ENCODE measurements at regions not wholly inside any gene's neighbourhood (a gene's known extent, or its start where the extent isn't known, plus 50 kb on each side); places are given as distances from the start of the nearest gene placed in this dataset.
"Not testable (repeated sequence)": the region's sequence is repeated elsewhere in the genome, so short reads cannot be mapped to it uniquely, and the experiment has no call there.

DNA sequence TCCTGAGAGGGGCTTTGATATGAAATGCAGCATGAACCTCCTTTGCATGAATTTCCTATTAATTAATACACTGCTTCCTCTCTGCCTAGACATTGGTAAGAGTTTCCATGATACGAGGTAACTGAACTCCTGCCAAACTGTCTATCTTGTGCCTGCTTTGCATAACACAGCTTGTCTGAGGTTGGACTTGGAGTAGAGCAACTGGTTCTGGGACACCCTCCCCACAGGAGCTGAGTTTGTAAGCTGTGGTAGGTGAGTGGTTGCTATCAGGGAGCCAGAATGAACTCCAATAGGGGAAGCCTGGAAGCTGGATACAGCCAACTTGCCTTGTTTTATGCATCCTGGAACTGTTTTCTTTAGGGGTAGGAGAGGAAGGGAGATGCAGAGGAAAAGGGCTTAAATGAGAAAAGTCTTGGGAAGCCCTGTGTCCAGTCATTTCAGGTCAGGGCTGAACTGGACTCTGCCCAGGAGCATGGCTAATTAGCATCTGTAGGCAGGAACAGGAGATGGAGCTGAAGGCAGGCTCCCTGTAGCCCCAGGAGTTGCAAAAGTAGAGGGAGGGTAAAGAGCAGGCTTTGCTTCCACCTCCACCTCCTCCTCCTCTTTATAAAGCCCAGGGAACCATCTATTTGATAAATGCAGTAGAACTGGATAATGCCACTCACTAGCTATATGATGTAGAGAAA lies 73.2 kb upstream of the GPR158 start:
- FAIRE-seq (no peak), DNase-seq (ENCODE audit: insufficient read length) (no peak)
- TF ChIP-seq POLR2AphosphoS5 (IDR thresholded peaks at IDR 0.05; ENCODE audit: low read depth, low read length) = no peak

DNA sequence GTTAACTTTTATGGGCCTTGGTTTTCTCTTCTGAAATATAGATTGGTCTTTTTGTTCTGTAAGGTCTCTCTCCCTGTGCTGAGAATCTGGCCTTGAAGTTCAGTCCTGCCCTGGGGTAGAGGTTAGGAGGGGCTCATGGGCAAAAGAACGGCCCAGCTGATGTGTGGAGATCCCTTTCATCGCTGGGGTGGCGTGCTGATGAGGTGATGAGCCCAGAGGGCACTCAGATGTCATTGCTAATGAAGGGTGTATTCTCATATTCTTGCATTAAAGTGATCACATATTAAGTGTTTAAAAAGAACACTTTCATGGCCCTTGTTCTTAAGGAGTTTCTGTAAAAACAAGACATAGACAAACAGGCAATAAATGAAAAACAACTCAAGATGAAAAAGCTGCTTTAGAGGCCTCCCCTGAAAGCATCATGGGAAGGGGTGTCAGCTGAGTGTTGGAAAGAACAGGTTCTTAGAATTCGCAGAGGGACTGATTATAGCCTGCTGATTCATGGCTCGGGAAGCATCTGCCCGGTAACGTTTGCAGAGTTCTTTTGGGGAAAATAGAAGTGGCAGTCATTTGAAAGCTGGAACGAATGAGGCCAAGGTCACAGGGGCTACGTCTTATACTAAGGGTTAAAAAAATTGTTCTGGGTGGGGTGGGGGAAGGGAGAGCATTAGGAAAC lies 72.5 kb upstream of the GPR158 start:
- no peak for DNase-seq (ENCODE audit: insufficient read length)
- TF ChIP-seq POLR2AphosphoS5 (IDR thresholded peaks at IDR 0.05; ENCODE audit: low read depth, low read length) = no peak
- FAIRE-seq = no peak

DNA sequence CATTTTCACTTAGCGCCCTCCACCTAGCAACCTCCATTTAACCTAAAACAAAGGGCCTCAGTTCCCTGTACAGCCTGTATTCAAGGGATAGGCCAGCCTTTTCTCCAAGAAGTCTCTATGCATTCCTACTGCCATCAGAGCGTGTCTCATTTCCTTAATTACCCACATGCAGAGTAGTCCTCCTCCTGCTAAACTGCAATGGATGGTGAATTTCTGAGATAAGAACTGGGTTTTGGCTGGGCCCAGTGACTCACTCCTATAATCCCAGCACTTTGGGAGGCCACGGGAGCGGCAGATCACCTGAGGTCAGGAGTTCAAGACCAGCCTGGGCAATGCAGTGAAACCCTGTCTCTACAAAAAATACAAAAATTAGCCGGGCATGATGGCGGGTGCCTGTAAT lies 71.1 kb upstream of the GPR158 start:
- no peak for FAIRE-seq
- TF ChIP-seq POLR2AphosphoS5 (IDR thresholded peaks at IDR 0.05; ENCODE audit: low read depth, low read length) (no peak), TAF1 (IDR thresholded peaks at IDR 0.05; ENCODE audit: borderline replicate concordance, low read depth, low read length) (no peak), POLR2A (IDR thresholded peaks at IDR 0.05; ENCODE audit: low read depth, low read length) (no peak)
- DNase-seq (ENCODE audit: insufficient read length) = no peak

DNA sequence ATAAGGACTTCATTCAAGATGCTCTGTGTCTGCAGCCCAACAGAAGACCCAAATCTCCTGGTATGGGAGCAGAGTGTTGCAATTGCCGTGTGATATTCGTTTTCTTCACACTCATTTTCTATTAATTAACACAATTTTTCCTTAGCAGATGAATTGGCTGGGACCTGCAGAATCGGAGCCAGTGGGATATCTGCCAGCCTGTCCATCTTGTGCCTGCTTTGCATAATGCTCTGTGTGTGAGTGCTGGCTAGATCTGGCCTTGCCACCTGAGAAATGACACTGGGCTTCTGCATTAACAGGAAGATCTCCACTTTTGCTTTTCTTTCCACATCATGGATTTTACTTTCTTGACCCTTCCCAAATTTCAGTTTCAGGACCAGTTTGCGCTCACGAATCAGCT lies 70.4 kb upstream of the GPR158 start:
- DNase-seq (ENCODE audit: insufficient read length) (no peak), FAIRE-seq (no peak)
- TF ChIP-seq POLR2AphosphoS5 (IDR thresholded peaks at IDR 0.05; ENCODE audit: low read depth, low read length) = no peak
- TF ChIP-seq POLR2A (IDR thresholded peaks at IDR 0.05; ENCODE audit: low read depth, low read length) = no peak
- TF ChIP-seq TAF1 (IDR thresholded peaks at IDR 0.05; ENCODE audit: borderline replicate concordance, low read depth, low read length) = no peak

DNA sequence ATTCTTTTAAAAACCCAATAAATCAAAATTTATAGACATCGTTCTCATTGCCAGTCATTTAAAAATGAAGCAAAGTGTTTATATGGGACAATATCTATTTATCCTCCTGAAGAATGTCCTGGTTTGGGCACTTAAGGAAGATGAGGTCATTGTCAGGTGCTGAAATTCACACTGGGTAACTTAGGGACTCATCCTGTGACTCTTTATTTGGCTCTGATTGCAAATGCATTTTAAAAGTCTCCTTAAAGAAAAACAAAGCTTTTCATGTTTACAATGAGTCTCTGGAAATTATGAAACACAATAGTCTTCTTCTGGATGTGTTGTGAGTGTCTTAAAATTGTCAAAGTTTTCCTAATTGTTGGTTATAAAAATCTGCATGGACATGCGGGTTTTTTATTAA lies 69.5 kb upstream of the GPR158 start:
- FAIRE-seq (no peak), DNase-seq (ENCODE audit: insufficient read length) (no peak)
- TF ChIP-seq POLR2A (IDR thresholded peaks at IDR 0.05; ENCODE audit: low read depth, low read length) = no peak
- no peak for TF ChIP-seq POLR2AphosphoS5 (IDR thresholded peaks at IDR 0.05; ENCODE audit: low read depth, low read length)

DNA sequence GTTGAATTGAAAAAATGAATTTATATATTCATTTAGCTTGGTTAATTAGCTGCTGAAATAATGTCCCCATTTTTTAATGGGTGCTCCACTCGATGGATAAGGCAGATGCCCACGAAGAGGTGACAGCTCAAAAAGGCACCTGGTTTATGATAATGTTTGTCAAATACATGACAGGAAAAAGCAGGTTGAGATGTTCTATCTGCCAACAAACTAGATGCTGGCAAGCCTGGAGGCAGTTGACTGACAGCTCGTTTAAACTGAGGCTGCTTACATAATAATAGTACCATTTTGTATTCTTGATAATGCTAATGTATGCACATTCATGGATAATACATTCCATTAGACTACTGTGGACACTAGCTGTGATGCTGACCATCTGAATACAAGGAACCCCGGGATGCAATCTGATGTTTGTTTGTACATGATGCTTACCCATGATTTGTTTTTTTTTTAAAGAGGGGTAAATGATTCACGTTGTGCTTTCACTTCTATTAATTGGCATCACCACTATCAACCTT lies 69.0 kb upstream of the GPR158 start:
- no peak for FAIRE-seq
- DNase-seq (ENCODE audit: insufficient read length) = no peak
- TF ChIP-seq TAF1 (IDR thresholded peaks at IDR 0.05; ENCODE audit: borderline replicate concordance, low read depth, low read length) = no peak
- TF ChIP-seq POLR2A (IDR thresholded peaks at IDR 0.05; ENCODE audit: low read depth, low read length) = no peak
- TF ChIP-seq POLR2AphosphoS5 (IDR thresholded peaks at IDR 0.05; ENCODE audit: low read depth, low read length) = no peak

DNA sequence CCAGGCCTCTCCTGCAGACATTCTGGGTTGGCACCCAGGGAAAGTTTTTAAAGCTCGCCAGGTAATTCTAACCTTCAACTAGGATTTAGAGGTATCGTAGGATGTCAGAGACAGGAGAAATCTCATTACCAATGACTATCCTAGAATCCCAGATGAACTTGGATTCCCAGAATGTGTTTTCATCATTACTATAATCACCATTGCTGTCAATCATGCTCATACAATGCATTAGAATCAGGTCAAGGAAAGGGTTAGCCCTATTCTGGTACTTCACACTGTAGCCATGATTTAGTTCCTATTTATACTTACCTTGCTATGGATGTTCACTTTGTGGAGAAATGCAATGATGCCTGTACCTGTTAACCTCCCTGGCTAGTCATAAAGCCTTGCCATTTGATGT lies 67.0 kb upstream of the GPR158 start:
- FAIRE-seq = no peak
- TF ChIP-seq TAF1 (IDR thresholded peaks at IDR 0.05; ENCODE audit: borderline replicate concordance, low read depth, low read length) (no peak), POLR2AphosphoS5 (IDR thresholded peaks at IDR 0.05; ENCODE audit: low read depth, low read length) (no peak), POLR2A (IDR thresholded peaks at IDR 0.05; ENCODE audit: low read depth, low read length) (no peak)
- DNase-seq (ENCODE audit: insufficient read length) = no peak

DNA sequence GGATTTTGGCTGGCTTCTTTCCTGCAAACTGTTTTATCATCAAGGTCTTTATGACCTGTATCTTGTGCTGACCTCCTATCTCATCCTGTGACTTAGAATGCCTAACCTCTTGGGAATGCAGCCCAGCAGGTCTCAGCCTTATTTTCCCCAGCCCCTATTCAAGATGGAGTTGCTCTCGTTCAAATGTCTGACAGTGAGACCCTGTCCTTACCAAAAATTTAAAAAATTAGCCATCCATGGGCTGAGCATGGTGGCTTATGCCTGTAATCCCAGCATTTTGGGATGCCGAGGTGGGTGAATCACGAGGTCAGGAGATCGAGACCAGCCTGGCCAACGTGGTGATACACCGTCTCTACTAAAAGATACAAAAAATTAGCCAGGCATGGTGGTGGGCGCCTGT lies 64.9 kb upstream of the GPR158 start:
- not testable (repeated sequence) for DNase-seq (ENCODE audit: insufficient read length); FAIRE-seq

DNA sequence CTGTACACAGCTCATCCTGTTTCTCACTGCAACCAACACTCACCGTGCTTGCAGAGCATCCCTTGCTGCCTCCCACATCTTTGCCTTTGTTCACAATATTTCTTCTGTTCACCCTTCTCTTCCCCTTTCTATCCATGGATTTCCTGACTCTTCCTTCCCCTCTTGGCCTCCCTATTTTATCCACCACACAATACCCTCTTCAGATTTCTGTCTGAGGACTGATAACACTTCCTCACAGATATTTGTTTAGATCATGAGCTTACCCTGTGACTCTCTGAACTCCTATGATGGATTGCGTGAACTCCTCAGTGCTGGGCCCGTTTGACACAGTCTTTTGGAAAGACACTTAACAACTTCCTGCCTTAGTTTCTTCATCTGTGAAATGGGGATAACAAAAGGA lies 62.8 kb upstream of the GPR158 start:
- FAIRE-seq (no peak), DNase-seq (ENCODE audit: insufficient read length) (no peak)
- TF ChIP-seq POLR2A (IDR thresholded peaks at IDR 0.05; ENCODE audit: low read depth, low read length) (no peak), TAF1 (IDR thresholded peaks at IDR 0.05; ENCODE audit: borderline replicate concordance, low read depth, low read length) (no peak), POLR2AphosphoS5 (IDR thresholded peaks at IDR 0.05; ENCODE audit: low read depth, low read length) (no peak)

DNA sequence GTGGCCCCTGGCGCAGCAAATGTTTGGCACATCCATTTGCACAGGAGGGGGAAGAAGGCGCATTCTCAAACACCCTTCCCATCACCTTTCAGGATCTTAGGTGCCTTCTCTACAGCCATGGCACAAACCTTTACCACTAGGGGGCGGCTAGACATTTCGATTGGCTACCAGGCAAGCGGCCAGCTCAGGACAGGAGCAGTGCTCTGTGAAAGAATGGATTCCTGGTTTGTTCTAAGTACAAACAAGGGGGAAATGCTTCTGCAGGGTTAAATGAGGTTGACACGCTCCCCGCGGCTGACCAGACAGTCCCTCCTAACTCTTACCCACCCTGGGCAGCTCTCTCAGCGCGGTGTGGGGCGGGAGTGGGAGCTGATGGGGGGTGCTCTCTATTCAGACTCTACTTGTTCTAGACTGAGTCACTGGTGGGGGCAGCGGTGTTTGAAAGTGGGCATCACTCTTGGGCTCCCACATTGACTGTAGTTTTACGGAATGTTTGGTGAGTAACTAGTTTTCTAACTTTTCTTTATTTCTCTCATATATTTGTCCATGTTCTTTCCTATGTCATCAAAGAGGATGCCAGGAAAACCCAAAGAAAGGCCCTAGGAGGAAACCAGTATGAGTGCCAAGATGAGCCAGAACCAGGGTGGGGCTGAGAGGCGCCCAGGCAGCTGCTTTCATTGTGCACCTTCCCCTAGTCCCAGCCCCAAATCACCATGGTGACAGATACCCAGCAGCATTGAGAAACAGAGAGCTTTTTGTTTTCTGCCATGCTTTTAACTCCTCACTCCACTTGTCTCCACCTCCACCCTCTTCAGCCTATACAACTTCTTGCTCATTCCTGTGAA lies 61.4 kb upstream of the GPR158 start:
- FAIRE-seq (peak; percentile 17), DNase-seq (ENCODE audit: insufficient read length) (peak; percentile 25)
- no peak for TF ChIP-seq TAF1 (IDR thresholded peaks at IDR 0.05; ENCODE audit: borderline replicate concordance, low read depth, low read length)
- no peak for TF ChIP-seq POLR2A (IDR thresholded peaks at IDR 0.05; ENCODE audit: low read depth, low read length)
- no peak for TF ChIP-seq POLR2AphosphoS5 (IDR thresholded peaks at IDR 0.05; ENCODE audit: low read depth, low read length)

DNA sequence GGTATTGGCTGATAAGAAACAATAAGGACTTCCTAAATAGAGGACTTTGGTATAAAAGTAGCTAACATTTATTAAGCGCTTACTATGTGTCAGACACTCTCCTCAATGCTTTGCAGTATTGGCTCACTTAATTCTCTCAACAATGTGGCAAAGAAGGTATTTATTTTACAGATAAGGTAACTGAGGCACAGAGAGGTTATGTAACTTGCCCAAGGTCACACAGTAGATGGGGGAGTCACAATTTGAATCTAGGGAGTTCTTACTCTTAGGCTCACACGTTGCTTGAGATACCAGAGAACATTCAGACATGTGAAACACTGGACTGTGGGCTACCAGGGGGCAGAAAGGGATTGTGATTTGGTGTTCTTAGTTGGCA lies 60.8 kb upstream of the GPR158 start:
- FAIRE-seq = no peak
- DNase-seq (ENCODE audit: insufficient read length) = no peak

DNA sequence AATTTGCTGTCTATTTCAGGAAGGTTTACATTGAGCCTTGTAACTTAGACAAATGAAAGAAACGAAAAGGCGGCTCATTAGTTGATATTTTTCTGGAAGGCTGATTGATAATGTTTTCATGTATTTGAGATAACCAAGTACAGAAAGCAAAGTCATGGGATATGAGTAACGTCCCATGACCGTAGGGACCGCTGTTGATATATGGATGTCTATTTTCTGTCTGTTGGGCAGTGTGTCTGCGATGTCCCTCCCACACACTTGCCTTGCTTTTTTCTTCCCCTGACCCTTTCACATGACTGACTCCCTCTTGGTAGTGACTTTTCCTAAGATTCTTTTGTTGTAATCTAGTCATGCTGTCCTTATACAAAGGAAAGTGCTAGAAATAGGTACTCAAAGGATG lies 57.0 kb upstream of the GPR158 start:
- DNase-seq (ENCODE audit: insufficient read length) (no peak), FAIRE-seq (no peak)
- TF ChIP-seq POLR2AphosphoS5 (IDR thresholded peaks at IDR 0.05; ENCODE audit: low read depth, low read length) (no peak), TAF1 (IDR thresholded peaks at IDR 0.05; ENCODE audit: borderline replicate concordance, low read depth, low read length) (no peak), POLR2A (IDR thresholded peaks at IDR 0.05; ENCODE audit: low read depth, low read length) (no peak)

More for the DNA sequence above, 60.8 kb upstream of the GPR158 start:
- TF ChIP-seq POLR2A (IDR thresholded peaks at IDR 0.05; ENCODE audit: low read depth, low read length) = no peak
- no peak for TF ChIP-seq POLR2AphosphoS5 (IDR thresholded peaks at IDR 0.05; ENCODE audit: low read depth, low read length)
- TF ChIP-seq TAF1 (IDR thresholded peaks at IDR 0.05; ENCODE audit: borderline replicate concordance, low read depth, low read length) = no peak
